NCI-H446 treated with DMSO at 0.1 percent for 48 hours (cell line): ENCODE measurements at regions not wholly inside any gene's neighbourhood (a gene's known extent, or its start where the extent isn't known, plus 50 kb on each side); places are given as distances from the start of the nearest gene placed in this dataset.
A peak's percentile ranks its signal among the peaks of the same experiment; 100 is the strongest.

ENCODE experiments used
- DNase-seq: peaks from one replicate; lab custom pipeline; 2025; lab: John Stamatoyannopoulos, UW

GRCh38 chr5:26674846-26675245 is 363.5 kb downstream of the CDH9 start:
- no peak for DNase-seq

GRCh38 chr5:26669523-26669922 is 368.9 kb downstream of the CDH9 start:
- no peak for DNase-seq

GRCh38 chr5:26669031-26669430 is 369.4 kb downstream of the CDH9 start:
- DNase-seq: no peak

GRCh38 chr5:26666371-26666770 is 372.0 kb downstream of the CDH9 start:
- DNase-seq: no peak

GRCh38 chr5:26663500-26663899 is 374.9 kb downstream of the CDH9 start:
- DNase-seq: no peak

- peak; percentile 56 for DNase-seq
These were observed 375.5 kb downstream of the CDH9 start for GRCh38 chr5:26662806-26663360.

GRCh38 chr5:26660116-26660515 is 378.3 kb downstream of the CDH9 start:
- DNase-seq: no peak

GRCh38 chr5:26649000-26649399 is 389.4 kb downstream of the CDH9 start:
- peak; percentile 62 for DNase-seq

- DNase-seq: no peak
These were observed 390.6 kb downstream of the CDH9 start for GRCh38 chr5:26647781-26648180.

- no peak for DNase-seq
These were observed 392.7 kb downstream of the CDH9 start for GRCh38 chr5:26645659-26646058.

- no peak for DNase-seq
These were observed 396.9 kb downstream of the CDH9 start for GRCh38 chr5:26641492-26641891.

- no peak for DNase-seq
These were observed 413.3 kb downstream of the CDH9 start for GRCh38 chr5:26625099-26625498.

GRCh38 chr5:26622947-26623346 is 415.4 kb downstream of the CDH9 start:
- DNase-seq: no peak

GRCh38 chr5:26610577-26610976 is 427.8 kb downstream of the CDH9 start:
- no peak for DNase-seq

- no peak for DNase-seq
These were observed 436.8 kb downstream of the CDH9 start for GRCh38 chr5:26601563-26601962.

GRCh38 chr5:26582350-26583045 is 455.9 kb downstream of the CDH9 start:
- DNase-seq: peak; percentile 17

GRCh38 chr5:26579712-26580111 is 458.7 kb downstream of the CDH9 start:
- no peak for DNase-seq

GRCh38 chr5:26578002-26578401 is 460.4 kb downstream of the CDH9 start:
- DNase-seq: no peak

- DNase-seq: peak; percentile 39
These were observed 465.9 kb downstream of the CDH9 start for GRCh38 chr5:26572480-26572879.

- no peak for DNase-seq
These were observed 468.5 kb downstream of the CDH9 start for GRCh38 chr5:26569929-26570258.

- no peak for DNase-seq
These were observed 469.0 kb downstream of the CDH9 start for GRCh38 chr5:26569241-26569928.

GRCh38 chr5:26568316-26568715 is 470.1 kb downstream of the CDH9 start:
- no peak for DNase-seq

GRCh38 chr5:26563979-26564378 is 474.4 kb downstream of the CDH9 start:
- DNase-seq: no peak

- peak; percentile 100 for DNase-seq
These were observed 485.3 kb downstream of the CDH9 start for GRCh38 chr5:26553079-26553478.
